ENCODE measurements at regions not wholly inside any gene's neighbourhood (a gene's known extent, or its start where the extent isn't known, plus 50 kb on each side); places are given as distances from the start of the nearest gene placed in this dataset.
"Not testable (repeated sequence)": the region's sequence is repeated elsewhere in the genome, so short reads cannot be mapped to it uniquely, and the experiment has no call there.

- not testable (repeated sequence) for DNase-seq
Measured at GRCh38 chr1:120619867-120620692, 103.7 kb upstream of the NBPF26 start.

- not testable (repeated sequence) for DNase-seq
Measured at GRCh38 chr1:120620693-120620969, 103.1 kb upstream of the NBPF26 start.

- DNase-seq = not testable (repeated sequence)
Measured at GRCh38 chr1:120621278-120621677, 102.5 kb upstream of the NBPF26 start.

- DNase-seq = not testable (repeated sequence)
Measured at GRCh38 chr1:120623539-120623938, 100.2 kb upstream of the NBPF26 start.

DNA sequence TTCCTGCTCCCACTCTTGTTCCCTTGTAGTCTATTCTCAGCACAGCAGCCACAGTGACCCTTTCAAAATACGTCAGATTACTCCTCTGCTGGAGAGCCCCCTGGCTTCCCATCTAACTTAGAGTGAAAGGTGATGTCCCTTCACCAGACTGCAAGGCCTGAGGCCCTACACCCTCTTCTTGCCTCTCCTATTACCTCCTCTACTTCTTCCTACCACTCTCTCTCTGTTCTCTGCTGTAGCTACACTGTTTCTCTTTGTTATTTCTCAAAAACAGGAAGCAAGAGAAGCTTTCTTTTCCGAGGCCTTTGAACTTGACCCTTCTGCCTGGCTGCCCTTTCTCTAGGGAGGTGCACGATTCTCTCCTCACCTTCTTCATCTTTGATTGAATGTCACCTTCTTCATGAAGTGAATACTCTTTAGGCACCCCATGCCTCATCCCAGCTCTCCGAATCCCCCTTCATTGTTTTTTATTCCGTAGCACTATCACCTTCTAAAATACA lies 99.1 kb upstream of the NBPF26 start:
- not testable (repeated sequence) for DNase-seq

GRCh38 chr1:120629832-120630455 lies 93.8 kb upstream of the NBPF26 start:
- DNase-seq = not testable (repeated sequence)

DNA sequence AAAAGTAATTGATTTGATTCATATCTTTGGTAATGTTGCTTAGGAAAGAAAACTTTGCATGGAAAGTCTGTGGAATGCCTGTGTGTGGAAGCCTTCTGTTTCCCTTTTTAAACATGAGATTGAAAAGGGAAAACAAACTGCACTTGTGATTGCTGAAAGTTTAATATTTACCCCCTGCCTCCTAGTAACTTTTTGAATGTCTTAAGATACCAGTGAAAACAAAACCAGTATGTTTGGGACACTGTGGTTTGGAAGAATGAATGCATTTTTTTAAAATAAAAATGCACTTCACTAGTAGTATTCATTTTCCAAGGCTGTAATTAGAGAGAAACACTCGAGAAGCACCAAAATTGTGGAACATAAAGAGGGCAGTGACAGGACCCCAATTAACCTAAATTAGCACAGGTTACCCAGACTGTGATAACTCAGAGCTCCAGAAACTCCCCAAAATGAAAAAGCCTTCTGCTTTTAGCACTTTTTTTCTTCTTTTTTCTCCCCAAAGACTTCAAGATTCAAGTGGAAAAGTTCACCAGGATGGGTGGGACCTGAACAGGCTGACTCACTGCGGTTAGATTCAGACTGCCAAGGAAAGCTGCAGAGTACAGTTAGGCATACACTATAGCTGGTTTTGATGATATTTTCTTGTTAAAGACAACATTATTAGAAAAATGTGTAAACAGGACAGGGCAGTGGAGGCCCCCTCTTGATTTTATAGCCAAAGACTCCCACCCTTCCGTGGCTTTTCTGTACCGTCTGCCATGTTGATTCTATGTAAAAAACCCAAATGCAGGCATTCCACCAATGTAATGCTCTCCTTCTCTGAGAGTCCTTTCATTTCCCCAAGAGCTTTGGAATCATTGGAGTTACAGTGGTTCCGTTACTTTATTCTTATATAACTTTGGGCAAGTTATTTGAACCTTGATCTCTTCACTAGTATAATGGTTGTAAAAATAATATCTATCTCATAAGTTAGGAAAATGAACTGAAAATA lies 88.6 kb upstream of the NBPF26 start:
- DNase-seq = not testable (repeated sequence)

GRCh38 chr1:120640261-120641013 lies 83.3 kb upstream of the NBPF26 start:
- DNase-seq = not testable (repeated sequence)

- DNase-seq = not testable (repeated sequence)
Measured at GRCh38 chr1:120641014-120641302, 82.8 kb upstream of the NBPF26 start.

GRCh38 chr1:120647182-120647581 lies 76.6 kb upstream of the NBPF26 start:
- DNase-seq = not testable (repeated sequence)

DNA sequence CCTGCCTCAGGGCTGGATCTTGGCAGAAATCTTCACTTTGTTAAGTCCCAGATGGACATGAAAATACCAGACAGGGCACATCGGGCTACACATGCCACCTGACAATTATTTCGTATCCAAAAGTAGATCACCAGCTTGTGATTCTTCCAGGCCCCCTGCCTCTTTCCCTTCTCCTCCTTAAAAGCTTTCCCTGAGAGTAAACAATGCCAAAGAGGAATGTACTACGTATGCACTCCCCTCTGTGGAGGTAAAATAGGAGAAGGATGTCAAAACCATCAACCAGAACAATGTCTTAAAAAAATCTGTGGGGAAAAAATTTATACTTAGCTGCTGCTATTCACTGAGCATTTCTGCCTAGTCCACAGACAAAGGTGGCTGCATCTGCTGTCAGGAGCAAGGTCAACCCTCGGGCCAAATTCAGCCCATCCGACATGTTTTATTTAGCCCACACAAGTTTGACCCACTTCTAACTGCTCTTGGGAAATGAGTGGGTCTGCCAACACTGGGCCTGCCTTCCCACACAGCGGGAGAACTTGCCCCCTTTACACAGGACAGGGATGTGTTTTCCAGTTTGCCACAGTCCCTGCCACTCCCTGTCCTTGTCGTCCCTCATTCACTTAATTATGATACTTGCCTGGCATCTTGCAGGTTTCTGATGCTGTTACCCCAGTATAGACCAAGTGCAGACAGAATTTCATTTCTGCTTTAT lies 74.7 kb upstream of the NBPF26 start:
- DNase-seq = not testable (repeated sequence)

DNA sequence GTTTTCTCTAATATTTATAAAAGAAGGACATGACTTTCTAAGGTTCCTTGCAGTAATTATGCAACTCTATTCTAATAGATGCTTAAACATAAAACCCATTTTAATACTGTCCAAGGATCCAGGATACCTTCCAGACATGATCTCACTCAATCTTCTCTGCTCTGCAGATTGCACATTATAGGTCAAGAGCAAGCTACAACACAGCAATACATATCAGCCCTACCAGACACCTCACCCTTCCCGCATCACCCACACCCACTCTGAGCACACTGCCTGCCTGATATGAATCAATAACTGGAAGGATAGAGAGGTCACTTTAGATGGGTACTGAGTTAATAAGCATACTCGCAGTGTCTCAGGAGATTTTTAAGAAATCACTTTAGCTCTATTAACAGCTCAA lies 74.0 kb upstream of the NBPF26 start:
- DNase-seq = not testable (repeated sequence)

DNA sequence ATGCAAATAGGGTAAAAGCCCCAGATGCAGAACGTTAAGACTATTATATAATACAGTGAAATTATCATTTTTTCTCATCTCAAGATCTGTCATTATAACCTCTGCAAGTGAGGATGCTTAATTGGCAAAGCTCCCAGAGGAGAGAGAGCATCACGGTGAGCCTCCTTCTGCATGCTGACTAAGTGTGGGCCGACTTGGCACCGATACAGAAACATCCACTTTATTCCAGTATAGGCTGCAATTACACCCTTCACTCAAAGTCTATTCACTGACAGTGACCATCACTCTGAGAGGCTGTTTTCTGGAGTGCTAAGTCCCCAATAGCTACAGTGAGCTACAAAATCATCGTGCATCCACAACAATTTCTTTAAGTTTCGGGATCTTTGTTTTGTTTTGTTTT lies 69.6 kb upstream of the NBPF26 start:
- DNase-seq = not testable (repeated sequence)

DNA sequence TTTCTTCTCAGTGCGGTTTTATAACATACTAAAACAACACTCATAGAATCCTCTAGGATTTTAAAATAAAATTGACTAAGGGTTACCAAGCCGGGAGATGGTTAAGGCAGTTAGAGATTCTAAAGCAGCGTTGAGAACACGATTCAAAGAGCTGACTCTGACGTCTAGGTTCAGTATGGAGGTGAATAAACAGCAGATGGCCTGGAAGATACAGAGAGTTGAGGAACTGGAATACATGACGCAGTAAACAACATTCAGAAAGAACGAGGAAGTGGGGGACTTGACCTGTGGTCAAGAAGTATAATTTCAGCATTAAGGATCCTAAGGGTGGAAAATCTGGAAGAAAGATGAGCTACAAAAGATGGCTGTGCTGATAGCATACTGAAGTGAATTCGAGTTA lies 68.4 kb upstream of the NBPF26 start:
- not testable (repeated sequence) for DNase-seq

- DNase-seq = not testable (repeated sequence)
Measured at GRCh38 chr1:120656116-120656515, 67.6 kb upstream of the NBPF26 start.

DNA sequence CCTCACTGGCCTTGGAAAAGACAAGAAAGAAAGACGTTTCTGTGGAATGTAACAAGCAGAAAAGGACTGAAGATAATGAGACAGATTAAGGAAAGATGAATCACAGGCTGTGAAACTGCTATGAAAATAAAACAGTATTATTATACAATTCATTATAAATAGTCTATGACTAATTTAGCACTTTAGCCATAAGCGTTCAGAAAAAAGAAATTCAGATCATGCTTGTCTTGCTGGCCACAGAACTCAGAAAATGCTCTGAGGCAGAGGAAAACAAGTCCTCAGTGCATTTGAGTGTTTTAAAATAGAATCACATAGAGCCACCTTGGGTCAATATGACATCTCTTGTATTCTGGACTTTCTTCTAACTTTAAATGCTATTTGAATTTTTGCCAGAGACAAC lies 65.9 kb upstream of the NBPF26 start:
- DNase-seq = not testable (repeated sequence)

DNA sequence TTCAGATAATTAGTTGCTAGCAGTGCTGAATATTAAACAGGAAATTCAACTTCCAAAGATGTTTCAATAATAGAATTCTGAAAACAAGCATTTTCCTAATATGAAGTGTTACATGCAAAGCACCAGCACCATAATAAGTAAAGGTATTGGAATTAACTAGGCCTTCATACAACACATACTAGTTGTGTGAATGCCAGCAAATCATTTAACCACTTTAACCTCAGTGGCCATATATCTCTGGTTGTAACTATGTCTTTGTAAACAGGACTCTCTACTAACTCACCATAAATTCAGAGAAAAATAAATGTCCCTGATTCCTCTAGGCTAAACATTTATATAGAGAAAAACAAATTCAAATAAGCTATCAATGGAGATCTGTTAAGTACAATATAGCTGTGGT lies 65.1 kb upstream of the NBPF26 start:
- not testable (repeated sequence) for DNase-seq

GRCh38 chr1:120659133-120659532 lies 64.6 kb upstream of the NBPF26 start:
- DNase-seq = not testable (repeated sequence)

DNA sequence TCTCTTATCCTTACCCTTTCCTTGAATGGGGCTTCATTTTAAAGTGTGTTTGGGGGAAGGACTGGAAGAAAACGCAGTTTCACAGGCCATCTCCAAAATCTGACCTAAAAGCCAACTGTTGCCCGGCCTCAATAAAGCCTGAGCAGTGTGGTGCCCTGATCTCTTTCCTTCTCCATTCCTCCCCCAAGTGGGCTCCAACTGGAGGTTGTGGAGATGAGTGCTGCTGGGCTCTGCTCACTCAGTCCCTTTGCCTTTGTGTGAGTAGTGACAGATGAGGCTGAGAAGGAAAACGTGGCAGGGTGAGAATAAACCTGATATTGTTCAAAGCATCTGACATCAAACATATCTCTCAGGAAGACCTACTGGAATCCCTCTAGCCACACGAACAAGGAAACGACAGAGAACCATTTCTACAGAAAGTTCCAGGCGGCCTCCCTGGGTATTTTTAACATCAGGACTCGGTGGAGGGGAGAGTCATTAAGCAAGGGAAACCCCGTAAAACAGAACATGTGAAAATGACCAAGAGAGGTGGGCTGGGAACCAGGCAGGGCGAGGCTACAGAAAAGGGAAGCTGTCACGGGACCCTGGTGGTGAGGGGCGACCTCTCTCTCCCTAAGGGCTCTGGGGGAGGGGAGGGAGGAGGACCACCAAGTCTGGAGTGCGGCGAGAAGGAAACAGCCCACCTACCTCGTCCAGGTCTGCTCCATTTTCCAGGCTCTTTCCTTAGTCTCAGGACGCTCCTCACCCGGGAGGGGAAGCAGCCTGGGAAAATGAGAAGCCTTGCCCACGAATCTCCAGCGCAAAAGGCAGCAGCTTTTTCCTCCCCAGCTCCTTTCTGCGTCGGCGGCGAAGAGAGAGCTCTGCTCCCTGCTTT lies 59.1 kb upstream of the NBPF26 start:
- not testable (repeated sequence) for DNase-seq

GRCh38 chr1:120665250-120665577 lies 58.5 kb upstream of the NBPF26 start:
- peak; percentile 10 for DNase-seq

- not testable (repeated sequence) for DNase-seq
Measured at GRCh38 chr1:120668187-120668586, 55.6 kb upstream of the NBPF26 start.
